SK-N-MC (cell line): ENCODE measurements at regions not wholly inside any gene's neighbourhood (a gene's known extent, or its start where the extent isn't known, plus 50 kb on each side); places are given as distances from the start of the nearest gene placed in this dataset.
"Not testable (repeated sequence)": the region's sequence is repeated elsewhere in the genome, so short reads cannot be mapped to it uniquely, and the experiment has no call there.

Source experiments
- EZH2 ChIP-seq: fragments of 200-600 bp; sonication (generic); IDR thresholded peaks from one replicate; pipeline ENCODE4 v1.6.1; 2017; ENCODE audit warnings: antibody characterized with exemption
- FOXP2 ChIP-seq: optimal IDR thresholded peaks from 2 replicates; pipeline ENCODE3; 2011; ENCODE audit warnings: mild to moderate bottlenecking, moderate library complexity; ENCODE audit not compliant: insufficient read depth; ENCODE audit errors: extremely low read length, control extremely low read depth
- POLR2AphosphoS5 ChIP-seq: IDR thresholded peaks from 2 replicates; pipeline ENCODE4 v1.6.1; 2012; ENCODE audit warnings: mild to moderate bottlenecking, low read depth, low read length, borderline replicate concordance

- not testable (repeated sequence) for TF ChIP-seq EZH2, POLR2AphosphoS5, FOXP2
Measured at GRCh38 chr14:71771996-71772395, 160.2 kb upstream of the RGS6 start.
